ENCODE measurements at regions not wholly inside any gene's neighbourhood (a gene's known extent, or its start where the extent isn't known, plus 50 kb on each side); places are given as distances from the start of the nearest gene placed in this dataset.

DNA sequence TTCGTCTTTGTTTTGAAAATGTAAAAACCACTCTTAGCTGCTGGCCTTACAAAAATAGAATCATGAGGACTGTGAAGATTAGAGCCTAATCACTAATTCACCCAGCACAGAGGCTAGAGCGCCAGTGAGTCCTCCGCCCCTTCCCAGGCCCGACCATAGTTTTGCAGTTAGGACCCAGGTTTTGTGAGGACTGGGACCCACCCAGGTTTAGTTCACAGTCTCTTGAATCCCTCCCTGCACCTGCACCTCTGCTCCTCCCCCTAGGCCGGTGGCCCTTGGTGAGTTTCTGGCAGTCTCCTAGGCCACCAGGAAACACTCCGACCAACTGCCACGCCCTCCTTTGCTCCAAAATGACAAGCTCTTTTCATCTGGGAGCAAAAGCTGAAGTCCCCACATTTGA is 136.0 kb upstream of the CCDC54 start:
- TF ChIP-seq, protein P1, sequence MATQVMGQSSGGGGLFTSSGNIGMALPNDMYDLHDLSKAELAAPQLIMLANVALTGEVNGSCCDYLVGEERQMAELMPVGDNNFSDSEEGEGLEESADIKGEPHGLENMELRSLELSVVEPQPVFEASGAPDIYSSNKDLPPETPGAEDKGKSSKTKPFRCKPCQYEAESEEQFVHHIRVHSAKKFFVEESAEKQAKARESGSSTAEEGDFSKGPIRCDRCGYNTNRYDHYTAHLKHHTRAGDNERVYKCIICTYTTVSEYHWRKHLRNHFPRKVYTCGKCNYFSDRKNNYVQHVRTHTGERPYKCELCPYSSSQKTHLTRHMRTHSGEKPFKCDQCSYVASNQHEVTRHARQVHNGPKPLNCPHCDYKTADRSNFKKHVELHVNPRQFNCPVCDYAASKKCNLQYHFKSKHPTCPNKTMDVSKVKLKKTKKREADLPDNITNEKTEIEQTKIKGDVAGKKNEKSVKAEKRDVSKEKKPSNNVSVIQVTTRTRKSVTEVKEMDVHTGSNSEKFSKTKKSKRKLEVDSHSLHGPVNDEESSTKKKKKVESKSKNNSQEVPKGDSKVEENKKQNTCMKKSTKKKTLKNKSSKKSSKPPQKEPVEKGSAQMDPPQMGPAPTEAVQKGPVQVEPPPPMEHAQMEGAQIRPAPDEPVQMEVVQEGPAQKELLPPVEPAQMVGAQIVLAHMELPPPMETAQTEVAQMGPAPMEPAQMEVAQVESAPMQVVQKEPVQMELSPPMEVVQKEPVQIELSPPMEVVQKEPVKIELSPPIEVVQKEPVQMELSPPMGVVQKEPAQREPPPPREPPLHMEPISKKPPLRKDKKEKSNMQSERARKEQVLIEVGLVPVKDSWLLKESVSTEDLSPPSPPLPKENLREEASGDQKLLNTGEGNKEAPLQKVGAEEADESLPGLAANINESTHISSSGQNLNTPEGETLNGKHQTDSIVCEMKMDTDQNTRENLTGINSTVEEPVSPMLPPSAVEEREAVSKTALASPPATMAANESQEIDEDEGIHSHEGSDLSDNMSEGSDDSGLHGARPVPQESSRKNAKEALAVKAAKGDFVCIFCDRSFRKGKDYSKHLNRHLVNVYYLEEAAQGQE (IDR thresholded peaks at IDR 0.05; ENCODE audit: low read depth, low read length): no peak
- no peak for TF ChIP-seq MAX (IDR thresholded peaks at IDR 0.05; ENCODE audit: low read depth)
- no peak; the same call in 1 of the 2 replicates for TF ChIP-seq CTCF (IDR thresholded peaks at IDR 0.05)
- TF ChIP-seq EP300 (IDR thresholded peaks at IDR 0.05; ENCODE audit: borderline replicate concordance in 1 of 2, low read depth in 1 of 2, low read length in 1 of 2): no peak
- TF ChIP-seq NFIC (IDR thresholded peaks at IDR 0.05; ENCODE audit: borderline replicate concordance): no peak
- no peak for TF ChIP-seq SMC3 (IDR thresholded peaks at IDR 0.05; ENCODE audit: low read depth, low read length)
- TF ChIP-seq PBX3 (IDR thresholded peaks at IDR 0.05): no peak
- no peak for TF ChIP-seq GABPA (IDR thresholded peaks at IDR 0.05; ENCODE audit: low read depth)
- TF ChIP-seq, protein P2, sequence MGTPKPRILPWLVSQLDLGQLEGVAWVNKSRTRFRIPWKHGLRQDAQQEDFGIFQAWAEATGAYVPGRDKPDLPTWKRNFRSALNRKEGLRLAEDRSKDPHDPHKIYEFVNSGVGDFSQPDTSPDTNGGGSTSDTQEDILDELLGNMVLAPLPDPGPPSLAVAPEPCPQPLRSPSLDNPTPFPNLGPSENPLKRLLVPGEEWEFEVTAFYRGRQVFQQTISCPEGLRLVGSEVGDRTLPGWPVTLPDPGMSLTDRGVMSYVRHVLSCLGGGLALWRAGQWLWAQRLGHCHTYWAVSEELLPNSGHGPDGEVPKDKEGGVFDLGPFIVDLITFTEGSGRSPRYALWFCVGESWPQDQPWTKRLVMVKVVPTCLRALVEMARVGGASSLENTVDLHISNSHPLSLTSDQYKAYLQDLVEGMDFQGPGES (IDR thresholded peaks at IDR 0.05; ENCODE audit: low read depth, low read length): no peak

All from SK-N-SH (cell line).